H1 (cell line): ENCODE measurements at regions not wholly inside any gene's neighbourhood (a gene's known extent, or its start where the extent isn't known, plus 50 kb on each side); places are given as distances from the start of the nearest gene placed in this dataset.

Experiments
- CTCF ChIA-PET: fragments of 300-600 bp; sonication (Branson Sonifier 250); formaldehyde crosslinking; loops from one replicate; lab custom pipeline; 2021; ENCODE audit not compliant: partially characterized antibody; lab: Charles Lee
- POLR2A ChIA-PET: fragments of 300-600 bp; sonication (Branson Sonifier 250); formaldehyde crosslinking; loops from one replicate; lab custom pipeline; 2021; ENCODE audit warnings: inconsistent platforms; ENCODE audit not compliant: partially characterized antibody; lab: Charles Lee
- DNase-seq, 2 experiments: peaks; one replicate each; pipeline versions ENCODE4 v3.0.0 to v3.0.0-alpha.2; 2010 to 2022; ENCODE audit warnings: low spot score in 2 of 2, low read depth in 1 of 2, mixed read lengths in 1 of 2
- FAIRE-seq: peaks from 2 replicates; lab custom pipeline; 2011; peaks lifted over from hg19 to GRCh38; lab: Jason Lieb, UNC
- H2AFZ ChIP-seq: 2 replicates; pipeline ENCODE4 v1.8.1; 2012; ENCODE audit warnings: low read length, inconsistent platforms
- H2AK5ac ChIP-seq: 2 replicates; pipeline ENCODE4 v1.6.1; 2013; ENCODE audit warnings: low read depth, low read length
- H2BK120ac ChIP-seq: replicated peaks from 2 replicates; pipeline ENCODE3; 2013; ENCODE audit warnings: low read depth, low read length, inconsistent platforms
- H2BK12ac ChIP-seq: 2 replicates; pipeline ENCODE4 v1.6.1; 2013; ENCODE audit warnings: low read depth, low read length
- H2BK15ac ChIP-seq: 2 replicates; pipeline ENCODE4 v1.6.1; 2013; ENCODE audit warnings: low read length
- H2BK20ac ChIP-seq: 2 replicates; pipeline ENCODE4 v1.6.1; 2013; ENCODE audit warnings: low read length
- H2BK5ac ChIP-seq: 2 replicates; pipeline ENCODE4 v1.6.1; 2013; ENCODE audit warnings: low read depth, low read length
- H3K14ac ChIP-seq: 2 replicates; pipeline ENCODE4 v1.6.1; 2013; ENCODE audit warnings: inconsistent platforms; ENCODE audit not compliant: insufficient read length
- H3K18ac ChIP-seq: 2 replicates; pipeline ENCODE4 v1.6.1; 2013; ENCODE audit warnings: low read length; ENCODE audit errors: extremely low read depth
- H3K23ac ChIP-seq: 2 replicates; pipeline ENCODE4 v1.6.1; 2013; ENCODE audit warnings: inconsistent platforms; ENCODE audit not compliant: insufficient read length
- H3K23me2 ChIP-seq: 2 replicates; pipeline ENCODE4 v1.6.1; 2013; ENCODE audit warnings: low read depth, low read length
- H3K27ac ChIP-seq: 2 replicates; pipeline ENCODE4 v1.6.1; 2011; ENCODE audit warnings: low read depth, low read length, inconsistent platforms
- H3K27me3 ChIP-seq, 4 experiments: replicated peaks in 1 of 4; 1 replicate in 1 of 4; 2 replicates in 3 of 4; pipeline versions ENCODE4 v1.6.1 to v1.8.1; 2011 to 2013; ENCODE audit warnings: low read length in 3 of 4, mild to moderate bottlenecking in 3 of 4, inconsistent platforms in 2 of 4, mixed read lengths in 2 of 4, moderate library complexity in 1 of 4; ENCODE audit not compliant: control insufficient read depth in 3 of 4, insufficient read depth in 3 of 4; ENCODE audit errors: extremely low read depth in 1 of 4
- H3K36me3 ChIP-seq, 4 experiments: 2 replicates each; pipeline versions ENCODE4 v1.6.1 to v1.8.1; 2011 to 2013; ENCODE audit warnings: mild to moderate bottlenecking in 4 of 4, low read length in 3 of 4, moderate library complexity in 2 of 4, control low read depth in 1 of 4, inconsistent platforms in 1 of 4; ENCODE audit not compliant: insufficient read depth in 4 of 4, control insufficient read depth in 2 of 4
- H3K4ac ChIP-seq: replicated peaks from 2 replicates; pipeline ENCODE3; 2013; ENCODE audit warnings: low read length, low read depth, mixed read lengths, inconsistent platforms; ENCODE audit not compliant: insufficient read length
- H3K4me1 ChIP-seq, 4 experiments: replicated peaks in 1 of 4; 1 replicate in 1 of 4; 2 replicates in 3 of 4; pipeline versions ENCODE4 v1.6.1 to v1.8.1; 2011 to 2013; ENCODE audit warnings: low read length in 3 of 4, inconsistent platforms in 2 of 4, mixed read lengths in 1 of 4; ENCODE audit not compliant: insufficient read depth in 4 of 4, control insufficient read depth in 3 of 4
- H3K4me2 ChIP-seq, 2 experiments: 2 replicates each; pipeline versions ENCODE4 v1.6.1 to v1.8.1; 2011 to 2013; ENCODE audit warnings: low read depth in 2 of 2, low read length in 2 of 2, control low read depth in 1 of 2, inconsistent platforms in 1 of 2, mild to moderate bottlenecking in 1 of 2; ENCODE audit not compliant: insufficient read depth in 1 of 2
- H3K4me3 ChIP-seq, 4 experiments: fragments of 200-600, 300-600 bp in 1 of 4; sonication (generic), shearing (Covaris generic), sonication (Bioruptor Twin) in 1 of 4; 2 replicates each; pipeline versions ENCODE4 v1.5.1 to v1.8.1; 2011 to 2016; ENCODE audit warnings: low read length in 4 of 4, low read depth in 3 of 4, control low read depth in 2 of 4, inconsistent platforms in 2 of 4, mild to moderate bottlenecking in 2 of 4, mixed read lengths in 1 of 4, moderate library complexity in 1 of 4; ENCODE audit not compliant: insufficient read depth in 2 of 4; ENCODE audit errors: extremely low read depth in 1 of 4
- H3K56ac ChIP-seq: replicated peaks from 2 replicates; pipeline ENCODE3; 2013; ENCODE audit warnings: low read depth, mild to moderate bottlenecking, mixed read lengths, low read length, inconsistent platforms; ENCODE audit not compliant: insufficient read length
- H3K79me1 ChIP-seq: 2 replicates; pipeline ENCODE4 v1.6.1; 2013; ENCODE audit warnings: low read depth, low read length, control low read depth
- H3K79me2 ChIP-seq, 2 experiments: 2 replicates each; pipeline versions ENCODE4 v1.6.1 to v1.8.1; 2012 to 2013; ENCODE audit warnings: low read length in 2 of 2, mild to moderate bottlenecking in 2 of 2, inconsistent platforms in 1 of 2; ENCODE audit not compliant: insufficient read depth in 2 of 2, control insufficient read depth in 1 of 2
- H3K9ac ChIP-seq, 4 experiments: replicated peaks in 1 of 4; 1 replicate in 1 of 4; 2 replicates in 3 of 4; pipeline versions ENCODE4 v1.6.1 to v1.8.1; 2011 to 2013; ENCODE audit warnings: low read depth in 3 of 4, low read length in 3 of 4, control low read depth in 2 of 4, mild to moderate bottlenecking in 2 of 4, moderate library complexity in 2 of 4, inconsistent platforms in 1 of 4; ENCODE audit errors: extremely low read depth in 1 of 4
- H3K9me3 ChIP-seq, 2 experiments: 2 replicates each; pipeline versions ENCODE4 v1.6.1 to v1.8.1; 2012 to 2013; ENCODE audit warnings: mild to moderate bottlenecking in 2 of 2, moderate library complexity in 2 of 2, control low read depth in 1 of 2, inconsistent platforms in 1 of 2, low read depth in 1 of 2, low read length in 1 of 2, mixed read lengths in 1 of 2; ENCODE audit not compliant: insufficient read depth in 2 of 2
- H4K20me1 ChIP-seq, 2 experiments: replicated peaks in 1 of 2; 2 replicates each; pipeline versions ENCODE3 to v1.8.1; 2011 to 2013; ENCODE audit warnings: inconsistent platforms in 2 of 2, low read length in 2 of 2, mild to moderate bottlenecking in 1 of 2; ENCODE audit not compliant: insufficient read depth in 2 of 2, control insufficient read depth in 1 of 2
- H4K5ac ChIP-seq: 2 replicates; pipeline ENCODE4 v1.6.1; 2013; ENCODE audit warnings: low read length, low read depth, mixed read lengths, inconsistent platforms; ENCODE audit not compliant: insufficient read length
- H4K8ac ChIP-seq: 2 replicates; pipeline ENCODE4 v1.8.0; 2013; ENCODE audit warnings: mild to moderate bottlenecking, moderate library complexity, low read length, inconsistent platforms; ENCODE audit not compliant: insufficient read depth; ENCODE audit errors: extremely low read depth
- H4K91ac ChIP-seq: replicated peaks from 2 replicates; pipeline ENCODE3; 2013; ENCODE audit warnings: low read length, mixed read lengths, inconsistent platforms; ENCODE audit not compliant: insufficient read length
- BACH1 ChIP-seq: IDR thresholded peaks from 2 replicates; pipeline ENCODE4 v1.6.1; 2012; ENCODE audit warnings: low read length, improper control_type of control experiment
- BCL11A ChIP-seq, 2 experiments: IDR thresholded peaks; one replicate each; pipeline ENCODE4 v1.6.1; 2011; ENCODE audit warnings: low read depth in 2 of 2, low read length in 2 of 2, mild to moderate bottlenecking in 2 of 2
- CBX5 ChIP-seq: fragments of 300-800, 300-1000 bp; sonication (generic); IDR thresholded peaks from 2 replicates; pipeline ENCODE4 v1.7.1; 2016; ENCODE audit warnings: antibody characterized with exemption, low read length, low read depth
- CTBP2 ChIP-seq: IDR thresholded peaks from 2 replicates; pipeline ENCODE4 v1.7.0; 2011; ENCODE audit warnings: borderline replicate concordance, mild to moderate bottlenecking, moderate library complexity, mixed read lengths, low read length; ENCODE audit not compliant: insufficient read depth, insufficient read length
- GTF2F1 ChIP-seq: IDR thresholded peaks from 2 replicates; pipeline ENCODE4 v1.6.1; 2012; ENCODE audit warnings: low read depth, low read length, improper control_type of control experiment, borderline replicate concordance
- KDM4A ChIP-seq: IDR thresholded peaks from one replicate; pipeline ENCODE4 v1.7.1; 2012; ENCODE audit warnings: low read depth, mild to moderate bottlenecking, moderate library complexity, low read length, inconsistent platforms; ENCODE audit not compliant: severe bottlenecking
- RFX5 ChIP-seq: IDR thresholded peaks from 2 replicates; pipeline ENCODE4 v1.6.1; 2011; ENCODE audit warnings: low read depth, low read length, improper control_type of control experiment, borderline replicate concordance
- TBP ChIP-seq: IDR thresholded peaks from 2 replicates; pipeline ENCODE4 v1.6.1; 2011; ENCODE audit warnings: low read depth, low read length, improper control_type of control experiment
- TEAD4 ChIP-seq: IDR thresholded peaks from 2 replicates; pipeline ENCODE4 v1.6.1; 2012; ENCODE audit warnings: low read depth, low read length, inconsistent platforms, mixed read lengths
- USF2 ChIP-seq: IDR thresholded peaks from 2 replicates; pipeline ENCODE4 v1.6.1; 2011; ENCODE audit warnings: low read length, improper control_type of control experiment
- WGBS, 2 experiments: shearing (Covaris generic) in 1 of 2; methylation state at CpG; one replicate each; pipeline versions ENCODE4 v1.1.6 to v1.1.7; 2013 to 2015; ENCODE audit warnings: low lambda C conversion rate in 2 of 2, mixed read lengths in 2 of 2, inconsistent platforms in 1 of 2, low coverage in 1 of 2, missing lambda C conversion rate in 1 of 2; ENCODE audit not compliant: insufficient replicate concordance in 2 of 2, insufficient coverage in 1 of 2, insufficient read length in 1 of 2; ENCODE audit errors: extremely low coverage in 1 of 2, missing lambda C conversion rate in 1 of 2; 5-methylcytosine and 5-hydroxymethylcytosine counted together
- TF ChIP-seq, protein P1 (sequence below), 3 experiments: IDR thresholded peaks; 1 replicate in 2 of 3; 2 replicates in 1 of 3; pipeline versions ENCODE4 v1.5.1 to v1.6.1; 2011; ENCODE audit warnings: low read length in 3 of 3, mild to moderate bottlenecking in 3 of 3, inconsistent platforms in 2 of 3, low read depth in 1 of 3, moderate library complexity in 1 of 3; ENCODE audit not compliant: insufficient read depth in 1 of 3; ENCODE audit errors: control extremely low read depth in 1 of 3

DNA sequence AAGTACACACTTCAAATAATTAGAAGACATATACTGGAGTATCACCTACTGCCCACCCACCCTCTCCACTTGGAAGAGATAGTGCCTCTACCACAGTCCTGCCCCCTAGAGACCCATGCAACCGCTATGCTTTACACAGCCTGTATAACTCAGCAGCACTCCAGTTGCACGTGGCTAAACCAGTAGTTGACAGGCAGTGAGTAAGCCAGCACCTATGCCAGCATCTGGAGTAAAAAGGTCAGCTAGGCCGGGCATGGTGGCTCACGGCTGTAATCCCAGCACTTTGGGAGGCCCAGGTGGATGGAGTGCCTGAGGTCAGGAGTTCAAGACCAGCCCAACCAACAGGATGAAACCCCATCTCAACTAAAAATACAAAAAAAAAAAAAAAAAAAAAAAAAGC lies 356.4 kb downstream of the NR2F1-AS1 start:
- no peaks in the 10 kb centered on the region for H3K79me2 ChIP-seq
- CTCF ChIA-PET: no interaction called here
- WGBS, 2 experiments: 86% methylated on average over 4 of the region's 4 CpGs; no CpG with 5 or more reads in 1 of the 2 experiments
- TF ChIP-seq TEAD4 (no peak), USF2 (no peak), RFX5 (no peak), BACH1 (no peak), TBP (no peak), CTBP2 (no peak), BCL11A (IDR thresholded peaks at IDR 0.05; ENCODE audit: low read depth in 2 of 2, low read length in 2 of 2) (no peak), KDM4A (no peak), GTF2F1 (no peak), CBX5 (no peak)
- TF ChIP-seq, protein P1, sequence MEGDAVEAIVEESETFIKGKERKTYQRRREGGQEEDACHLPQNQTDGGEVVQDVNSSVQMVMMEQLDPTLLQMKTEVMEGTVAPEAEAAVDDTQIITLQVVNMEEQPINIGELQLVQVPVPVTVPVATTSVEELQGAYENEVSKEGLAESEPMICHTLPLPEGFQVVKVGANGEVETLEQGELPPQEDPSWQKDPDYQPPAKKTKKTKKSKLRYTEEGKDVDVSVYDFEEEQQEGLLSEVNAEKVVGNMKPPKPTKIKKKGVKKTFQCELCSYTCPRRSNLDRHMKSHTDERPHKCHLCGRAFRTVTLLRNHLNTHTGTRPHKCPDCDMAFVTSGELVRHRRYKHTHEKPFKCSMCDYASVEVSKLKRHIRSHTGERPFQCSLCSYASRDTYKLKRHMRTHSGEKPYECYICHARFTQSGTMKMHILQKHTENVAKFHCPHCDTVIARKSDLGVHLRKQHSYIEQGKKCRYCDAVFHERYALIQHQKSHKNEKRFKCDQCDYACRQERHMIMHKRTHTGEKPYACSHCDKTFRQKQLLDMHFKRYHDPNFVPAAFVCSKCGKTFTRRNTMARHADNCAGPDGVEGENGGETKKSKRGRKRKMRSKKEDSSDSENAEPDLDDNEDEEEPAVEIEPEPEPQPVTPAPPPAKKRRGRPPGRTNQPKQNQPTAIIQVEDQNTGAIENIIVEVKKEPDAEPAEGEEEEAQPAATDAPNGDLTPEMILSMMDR (IDR thresholded peaks at IDR 0.05; ENCODE audit: control extremely low read depth in 1 of 3, insufficient read depth in 1 of 3, low read depth in 1 of 3, low read length in 3 of 3): no peak

More for the DNA sequence above, 356.4 kb downstream of the NR2F1-AS1 start:
- Histone ChIP-seq H3K4me2 (no peak overlapping the region), H3K4me3 (no peak overlapping the region), H3K4ac (peak overlapping the region; percentile 21), H3K14ac (no peak overlapping the region), H2BK12ac (no peak overlapping the region), H2AK5ac (no peak overlapping the region), H3K4me1 (no peaks in the 10 kb centered on the region), H4K8ac (no peak overlapping the region), H3K9me3 (no peaks in the 10 kb centered on the region), H2BK120ac (no peak overlapping the region), H4K5ac (no peak overlapping the region), H3K27ac (no peak overlapping the region), H3K36me3 (no peaks in the 10 kb centered on the region), H3K23ac (no peak overlapping the region), H3K9ac (no peak overlapping the region), H3K56ac (no peak overlapping the region), H2BK15ac (no peak overlapping the region), H4K91ac (no peak overlapping the region), H3K18ac (no peak overlapping the region), H4K20me1 (no peaks in the 10 kb centered on the region), H3K23me2 (no peaks in the 10 kb centered on the region), H2BK20ac (no peak overlapping the region), H2BK5ac (no peak overlapping the region), H3K79me1 (no peaks in the 10 kb centered on the region), H2AFZ (no peak overlapping the region), H3K27me3 (peaks cover 0 to 2% (median 0%) of the 10 kb centered on the region in 4 experiments; a peak in 1 of 7 replicates)
- no peak for FAIRE-seq
- POLR2A ChIA-PET: no interaction called here
- DNase-seq: no peak
